Glomerular endothelial cell (primary cell): ENCODE measurements at regions not wholly inside any gene's neighbourhood (a gene's known extent, or its start where the extent isn't known, plus 50 kb on each side); places are given as distances from the start of the nearest gene placed in this dataset.
"Not testable (repeated sequence)": the region's sequence is repeated elsewhere in the genome, so short reads cannot be mapped to it uniquely, and the experiment has no call there.

Experiments used
- DNase-seq: peaks from one replicate; pipeline ENCODE4 v3.0.0-alpha.2; 2011; ENCODE audit warnings: low read depth, low spot score; ENCODE audit errors: extremely low read depth

DNA sequence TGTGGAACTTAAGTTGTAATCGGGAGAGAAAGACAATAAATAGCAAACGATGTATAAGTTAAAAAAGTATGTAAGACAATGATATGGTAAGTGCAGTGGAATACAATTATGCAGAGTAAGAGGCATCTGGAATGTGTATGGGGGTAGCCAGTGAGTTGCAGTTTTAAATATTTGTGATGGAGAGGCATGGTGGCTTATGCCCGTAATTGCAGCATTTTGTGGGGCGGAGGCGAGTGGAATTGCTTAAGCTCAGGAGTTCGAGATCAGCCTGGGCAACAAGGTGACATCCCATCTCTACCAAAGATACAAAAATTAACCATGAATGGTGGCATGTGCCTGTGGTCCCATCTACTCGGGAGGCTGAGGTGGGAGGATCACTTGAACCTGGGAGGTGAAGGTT, 52.5 kb upstream of the WDFY3 start:
- no peak for DNase-seq

DNA sequence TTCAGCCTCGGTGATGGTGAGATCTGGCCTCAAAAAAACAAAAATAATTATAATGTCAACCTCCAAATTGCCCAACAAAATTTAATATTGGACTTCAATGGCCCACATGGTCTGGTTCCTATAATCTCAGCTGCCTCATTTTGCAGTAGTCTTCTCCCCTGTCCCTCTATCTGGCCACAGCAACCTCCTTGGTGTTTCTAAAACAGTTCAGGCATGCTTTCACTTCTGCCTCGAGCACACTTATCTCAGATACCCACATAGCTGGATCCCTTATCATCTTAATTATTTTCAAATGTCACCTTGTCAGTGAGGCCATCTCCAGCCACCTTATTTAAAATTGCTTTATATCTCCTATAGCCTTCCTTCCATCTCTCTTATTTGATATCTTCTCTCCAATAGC, 52.9 kb upstream of the WDFY3 start:
- no peak for DNase-seq

DNA sequence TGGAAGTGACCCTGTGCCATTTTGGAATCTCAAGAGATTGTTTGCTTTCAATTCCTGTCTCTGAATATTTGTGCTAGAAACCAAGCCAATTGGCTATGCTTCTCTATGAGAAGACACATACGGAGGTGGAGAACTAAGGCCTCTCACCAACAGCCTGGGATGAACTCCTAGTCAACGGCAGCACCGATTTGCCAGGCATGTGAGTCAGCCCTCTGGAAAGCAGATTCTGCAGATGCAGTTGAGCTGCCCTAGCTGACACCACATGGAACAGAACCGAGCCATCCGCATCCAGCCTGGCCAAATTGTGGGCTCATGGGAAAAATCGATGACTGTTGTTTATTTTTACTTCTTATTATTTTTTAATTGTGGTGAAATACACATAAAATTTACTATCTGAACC, 58.2 kb upstream of the WDFY3 start:
- no peak for DNase-seq

DNA sequence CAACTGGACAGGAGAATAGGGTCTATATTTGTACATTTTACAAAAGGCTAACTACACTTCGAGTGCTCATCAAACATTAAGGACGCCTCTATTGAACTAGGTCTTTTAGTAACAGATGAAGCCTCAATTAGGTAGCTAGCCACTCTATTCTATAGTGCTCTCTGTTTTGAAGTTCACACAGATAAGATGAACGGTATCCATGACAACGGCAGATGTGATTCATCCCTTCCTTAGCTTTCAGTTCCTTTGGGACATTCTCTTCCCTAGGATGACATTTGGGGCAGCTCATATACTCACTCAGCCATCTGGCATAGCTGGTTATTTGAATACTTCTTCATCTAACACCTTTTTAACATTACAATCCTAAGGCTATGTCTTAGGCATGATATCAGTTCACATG, 62.4 kb upstream of the WDFY3 start:
- DNase-seq: no peak

DNA sequence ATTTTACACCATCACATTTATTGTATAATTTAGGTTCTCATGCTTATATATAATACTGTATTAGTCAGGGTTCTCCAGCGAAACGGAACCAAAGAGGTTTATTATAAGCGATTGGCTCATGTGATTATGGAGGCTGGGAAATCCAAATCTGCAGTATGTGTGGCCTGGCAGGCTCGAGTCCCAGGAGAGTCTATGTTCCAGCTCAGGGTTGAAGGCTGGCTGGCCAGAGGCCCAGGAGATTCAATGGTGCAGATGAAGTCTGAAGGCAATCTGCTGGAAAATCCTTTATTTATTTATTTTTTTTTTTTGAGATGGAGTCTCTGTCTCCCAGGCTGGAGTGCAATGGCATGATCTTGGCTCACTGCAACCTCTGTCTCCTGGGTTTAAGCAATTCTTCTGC, 63.0 kb upstream of the WDFY3 start:
- no peak for DNase-seq

DNA sequence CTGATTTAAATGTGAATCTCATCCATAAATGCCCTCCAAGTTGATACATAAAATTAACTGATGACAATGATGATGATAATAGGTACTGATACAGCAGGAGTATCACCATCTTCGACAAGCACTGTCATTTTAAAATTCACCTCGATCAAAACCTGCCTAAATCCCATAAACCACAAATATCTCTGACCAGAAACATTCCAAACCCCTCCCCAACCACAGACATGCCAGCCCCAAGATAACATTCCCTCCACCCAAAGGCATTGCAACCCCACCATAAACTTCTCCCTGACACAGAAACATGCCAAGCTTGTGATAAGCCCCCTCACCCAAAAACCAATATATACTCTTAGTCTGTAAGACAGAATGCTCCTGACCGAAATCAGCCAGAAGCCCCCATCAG, 63.7 kb upstream of the WDFY3 start:
- no peak for DNase-seq

DNA sequence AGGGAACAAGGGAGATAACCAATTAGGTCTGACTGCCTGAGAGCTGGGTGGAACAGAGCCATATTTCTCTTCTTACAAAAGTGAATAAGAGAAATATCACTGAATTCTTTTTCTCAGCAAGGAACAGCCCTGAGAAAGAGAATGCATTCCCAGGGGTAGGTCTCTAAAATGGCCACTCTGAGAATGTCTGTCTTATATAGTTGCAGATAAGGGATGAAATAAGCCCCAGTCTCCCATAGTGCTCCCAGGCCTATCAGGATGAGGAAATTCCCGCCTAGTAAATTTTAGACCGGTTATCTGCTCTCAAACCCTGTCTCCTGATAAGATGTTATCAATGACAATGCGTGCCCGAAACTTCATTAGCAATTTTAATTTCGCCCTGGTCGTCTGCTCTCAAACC, 67.3 kb upstream of the WDFY3 start:
- DNase-seq: not testable (repeated sequence)

DNA sequence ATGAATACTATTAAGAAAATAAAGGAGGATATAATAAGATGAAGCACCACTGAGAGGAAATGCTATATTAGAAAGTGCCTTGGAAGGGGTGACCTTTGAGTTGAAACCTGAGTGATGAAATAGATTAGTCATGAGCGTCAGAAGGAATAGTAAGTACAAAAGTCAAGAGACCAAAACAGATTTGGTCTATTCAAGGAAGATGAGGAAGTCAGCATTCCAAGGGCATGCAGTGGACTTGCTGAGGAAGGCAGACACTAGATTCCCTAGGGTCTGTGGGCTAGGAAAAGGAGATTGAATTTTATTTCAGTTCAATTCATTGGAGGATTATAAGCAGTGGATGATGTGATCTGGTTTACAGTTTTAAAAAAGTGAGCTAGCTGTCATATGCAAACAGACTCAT, 73.0 kb upstream of the WDFY3 start:
- no peak for DNase-seq

DNA sequence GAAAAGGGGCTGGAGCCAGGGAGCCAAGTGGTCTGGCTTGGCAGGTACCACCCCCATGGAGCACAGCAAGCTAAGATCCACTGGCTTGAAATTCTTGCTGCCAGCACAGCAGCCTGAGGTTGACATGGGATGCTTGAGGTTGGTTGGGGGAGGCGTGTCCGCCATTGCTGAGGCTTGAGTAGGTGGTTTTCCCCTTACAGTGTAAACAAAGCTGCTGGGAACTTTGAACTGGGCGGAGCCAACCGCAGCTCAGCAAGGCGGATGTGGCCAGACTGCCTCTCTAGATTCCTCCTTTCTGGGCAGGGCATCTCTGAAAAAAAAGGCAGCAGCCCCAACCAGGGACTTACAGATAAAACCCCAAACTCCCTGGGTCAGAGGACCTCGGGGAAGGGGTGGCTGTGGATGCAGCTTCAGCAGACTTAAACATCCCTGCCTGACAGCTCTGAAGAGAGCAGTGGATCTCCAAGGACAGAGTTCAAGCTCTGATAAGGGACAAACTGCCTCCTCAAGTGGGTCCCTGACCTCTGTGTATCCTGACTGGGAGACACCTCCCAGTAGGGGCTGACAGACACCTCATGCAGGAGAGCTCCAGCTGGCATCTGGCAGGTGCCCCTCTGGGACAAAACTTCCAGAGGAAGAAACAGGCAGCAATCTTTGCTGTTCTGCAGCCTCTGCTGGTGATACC, 77.5 kb upstream of the WDFY3 start:
- DNase-seq: not testable (repeated sequence)

DNA sequence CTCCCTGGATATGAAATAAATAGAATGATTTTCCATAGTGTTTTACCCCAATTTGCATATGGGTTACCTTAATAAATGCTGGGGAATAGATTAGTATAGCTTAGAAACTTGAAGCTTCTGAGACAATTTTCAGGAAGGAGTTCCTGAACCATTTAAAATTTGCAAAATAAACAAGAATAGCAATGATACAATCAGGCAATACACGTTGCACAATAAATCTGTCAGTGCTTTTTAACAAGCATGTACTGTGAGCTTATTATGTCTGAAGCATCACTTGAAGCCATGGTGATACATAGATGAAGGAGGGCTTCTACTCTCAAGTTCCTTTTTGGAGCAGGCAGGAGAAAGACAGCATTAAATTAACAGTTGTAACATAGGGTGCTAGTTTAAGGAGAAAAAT, 84.2 kb upstream of the WDFY3 start:
- no peak for DNase-seq

DNA sequence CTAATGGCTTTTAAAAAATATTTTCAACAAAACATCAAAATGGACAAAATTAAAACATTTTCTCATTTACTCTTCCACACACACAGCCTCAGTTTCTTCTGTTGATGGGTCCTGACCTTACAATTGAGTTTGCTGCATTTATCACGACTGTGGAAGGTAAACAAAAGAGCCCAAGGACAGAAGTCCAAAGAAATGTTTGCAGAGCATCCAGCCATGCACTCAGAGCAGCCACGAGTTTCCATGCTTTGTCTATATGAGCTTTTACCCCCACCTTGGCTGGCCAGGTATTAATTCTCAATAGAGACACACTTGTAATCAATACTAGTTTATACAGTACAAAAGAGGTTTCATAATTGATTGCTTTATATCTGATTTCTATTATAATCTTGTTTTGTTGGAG, 85.0 kb upstream of the WDFY3 start:
- DNase-seq: no peak

DNA sequence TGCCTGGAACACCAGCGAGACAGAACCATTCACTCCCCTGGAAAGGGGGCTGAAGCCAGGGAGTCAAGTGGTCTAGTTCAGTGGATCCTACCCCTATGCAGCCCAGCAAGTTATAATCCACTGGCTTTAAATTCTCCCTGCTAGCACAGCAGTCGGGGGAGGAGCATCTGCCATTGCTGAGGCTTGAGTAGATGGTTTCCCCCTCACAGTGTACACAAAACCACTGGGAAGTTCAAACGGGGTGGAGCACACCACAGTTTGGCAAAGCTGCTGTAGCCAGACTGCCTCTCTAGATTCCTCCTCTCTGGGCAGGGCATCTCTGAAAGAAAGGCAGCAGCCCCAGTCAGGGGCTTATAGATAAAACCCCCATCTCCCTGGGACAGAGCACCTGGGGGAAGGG, 88.4 kb upstream of the WDFY3 start:
- DNase-seq: not testable (repeated sequence)

DNA sequence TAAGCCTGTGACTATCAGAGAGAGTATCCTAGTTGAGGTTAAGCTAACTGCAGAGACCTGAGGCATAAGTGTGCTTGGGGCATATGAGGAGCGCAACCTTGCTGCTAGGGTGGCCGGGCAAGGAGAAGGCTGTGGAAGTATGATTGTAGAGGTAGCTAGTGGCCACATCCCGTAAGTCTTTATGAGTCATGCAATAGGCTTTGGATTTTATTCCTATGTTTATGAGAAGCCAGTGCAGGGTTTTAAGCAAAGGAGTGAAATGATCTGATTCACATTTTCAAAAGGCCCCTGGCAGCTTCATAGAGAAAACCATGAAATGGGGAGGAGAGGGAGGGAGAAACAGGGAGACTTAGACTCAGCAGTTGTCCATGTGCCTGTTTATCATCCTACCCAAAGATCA, 92.1 kb upstream of the WDFY3 start:
- no peak for DNase-seq

DNA sequence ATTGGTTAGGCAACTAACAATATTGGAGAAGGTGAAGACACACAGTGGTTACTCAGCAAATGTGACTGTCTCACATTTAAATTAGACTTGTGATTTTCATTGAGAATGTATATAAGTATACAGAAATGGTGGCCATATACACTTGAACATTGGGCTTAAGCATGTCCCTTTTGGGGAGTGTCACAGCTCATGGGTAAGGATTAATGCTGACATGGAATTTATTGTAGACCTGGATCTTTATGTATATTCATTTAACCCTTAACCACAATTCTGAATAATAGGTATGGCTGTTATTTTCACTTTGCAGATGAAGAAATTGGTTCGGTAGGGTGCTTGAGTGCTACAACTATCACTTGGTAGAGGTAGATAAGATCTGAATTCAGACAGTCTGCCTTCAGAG, 95.5 kb upstream of the WDFY3 start:
- DNase-seq: no peak

DNA sequence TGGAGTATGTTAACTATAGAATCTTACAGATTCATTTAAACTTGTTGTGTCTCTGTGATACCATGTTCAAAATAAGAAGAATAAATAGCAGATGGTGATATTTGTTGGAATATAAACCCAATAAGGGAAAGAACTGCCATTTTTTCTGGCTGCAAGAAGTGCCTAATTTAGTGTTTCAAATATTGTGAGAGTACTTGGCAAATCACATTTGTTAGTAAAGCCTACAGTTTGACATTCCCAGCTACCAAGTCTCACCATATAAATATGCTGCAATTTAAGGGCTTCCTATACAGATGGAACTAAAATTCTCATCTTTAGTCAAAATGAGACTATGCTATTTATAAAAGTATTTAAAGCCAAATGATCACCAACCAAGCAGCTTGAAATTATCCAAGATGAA, 96.0 kb upstream of the WDFY3 start:
- no peak for DNase-seq

DNA sequence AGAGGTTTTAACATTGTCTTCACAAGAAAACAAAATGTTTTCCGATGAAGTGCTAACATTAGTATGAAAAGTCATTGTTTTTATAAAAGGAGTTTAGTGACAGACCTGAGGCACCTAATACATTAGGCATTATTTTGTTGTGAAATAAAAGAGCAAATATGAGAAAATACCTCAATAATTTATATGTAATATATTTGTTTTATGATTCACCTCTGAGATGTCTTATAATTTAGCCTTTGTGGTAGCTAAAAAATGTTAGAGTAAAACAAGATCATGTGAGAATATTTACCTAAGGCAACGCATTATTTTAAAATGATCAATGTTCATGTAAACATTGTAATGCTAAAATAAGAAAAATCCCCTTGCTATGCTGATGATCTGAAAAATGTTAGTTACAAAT, 100.9 kb upstream of the WDFY3 start:
- DNase-seq: no peak

DNA sequence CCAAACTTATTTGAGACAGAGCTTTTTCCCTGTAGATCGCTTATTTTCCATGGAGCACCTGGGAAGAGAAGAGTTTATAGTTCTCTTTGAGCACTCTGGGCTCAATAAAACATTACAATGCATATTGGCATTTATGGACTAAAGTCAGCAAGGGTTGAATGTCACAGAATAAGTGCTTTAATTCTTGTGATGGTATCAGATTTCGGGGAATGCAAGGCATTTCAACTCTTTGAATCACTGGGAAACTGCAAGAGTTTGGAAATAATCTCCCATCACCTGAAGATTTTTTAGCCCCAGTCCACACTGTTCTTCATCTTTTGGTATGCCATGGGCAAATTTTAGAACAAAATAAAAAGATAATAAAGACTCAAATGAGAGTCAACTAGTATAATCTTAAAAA, 111.5 kb upstream of the WDFY3 start:
- DNase-seq: no peak

DNA sequence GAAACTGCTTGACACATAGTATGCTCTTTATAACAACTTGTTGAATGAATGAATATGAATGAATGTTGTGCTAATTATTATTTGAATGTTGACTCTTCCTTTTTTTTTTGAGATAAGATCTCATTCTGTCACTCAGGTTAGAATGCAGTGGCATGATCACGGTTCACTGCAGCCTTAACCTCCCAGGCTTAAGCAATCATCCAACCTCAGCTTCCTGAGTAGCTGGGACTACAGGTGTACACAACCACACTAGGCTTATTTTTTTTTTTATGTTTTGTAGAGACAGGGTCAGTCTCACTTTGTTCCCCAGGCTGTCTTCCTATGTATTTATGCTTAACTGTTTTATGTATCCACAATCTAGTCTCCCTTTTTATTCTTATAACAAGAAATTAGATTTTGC, 114.7 kb upstream of the WDFY3 start:
- no peak for DNase-seq

DNA sequence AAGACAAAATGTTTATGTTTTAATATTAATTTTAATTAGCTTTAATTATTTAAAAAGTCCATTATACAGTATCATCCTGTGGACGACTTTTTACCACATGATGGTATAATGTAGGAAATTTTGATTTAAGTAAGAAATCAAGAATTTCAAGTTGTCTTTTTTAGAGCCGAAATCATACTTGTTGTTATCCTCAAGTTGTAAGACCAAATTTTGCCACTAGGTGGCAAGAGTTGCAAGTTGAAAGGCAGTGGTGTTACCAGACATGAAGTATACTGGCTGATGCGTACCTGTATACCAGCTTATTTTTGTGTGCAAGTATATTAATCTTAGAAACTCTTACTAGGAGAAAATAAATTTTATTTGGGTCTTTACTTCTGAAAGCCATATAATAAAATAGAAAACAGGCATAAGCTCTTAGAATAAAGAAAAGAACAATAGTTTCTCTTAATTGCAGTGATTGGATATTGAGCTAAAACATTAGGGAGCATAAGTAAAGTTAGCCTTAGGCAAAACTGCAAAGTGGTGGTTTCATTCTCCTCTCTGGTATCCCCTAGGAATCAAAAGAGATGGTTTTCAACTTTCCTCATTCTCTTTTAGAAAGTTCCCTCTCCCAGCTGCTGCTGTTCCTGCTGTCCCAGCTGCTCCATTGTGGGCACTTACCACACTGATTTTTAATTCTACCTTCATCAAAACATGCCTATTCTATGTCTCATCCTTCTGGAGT, 118.0 kb upstream of the WDFY3 start:
- peak; percentile 42 for DNase-seq

DNA sequence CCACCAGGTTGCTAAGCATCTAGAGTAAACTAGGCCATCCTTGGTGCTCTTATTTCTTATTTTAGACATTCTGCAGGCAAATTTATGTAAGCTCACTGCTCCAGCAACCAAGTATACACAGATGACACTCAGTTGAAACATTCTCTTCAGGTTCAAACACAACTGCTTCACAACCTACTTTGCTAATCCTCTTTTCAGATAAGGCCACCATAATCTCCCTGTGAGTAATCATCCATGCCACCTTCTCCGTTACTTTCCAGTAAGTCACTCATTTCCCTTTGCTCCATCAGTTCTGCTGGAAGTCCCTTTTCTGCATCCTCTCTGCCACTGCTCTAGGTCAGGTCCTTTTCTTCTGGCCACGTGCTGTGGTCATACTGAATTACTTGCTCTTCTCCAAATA, 120.2 kb upstream of the WDFY3 start:
- no peak for DNase-seq

DNA sequence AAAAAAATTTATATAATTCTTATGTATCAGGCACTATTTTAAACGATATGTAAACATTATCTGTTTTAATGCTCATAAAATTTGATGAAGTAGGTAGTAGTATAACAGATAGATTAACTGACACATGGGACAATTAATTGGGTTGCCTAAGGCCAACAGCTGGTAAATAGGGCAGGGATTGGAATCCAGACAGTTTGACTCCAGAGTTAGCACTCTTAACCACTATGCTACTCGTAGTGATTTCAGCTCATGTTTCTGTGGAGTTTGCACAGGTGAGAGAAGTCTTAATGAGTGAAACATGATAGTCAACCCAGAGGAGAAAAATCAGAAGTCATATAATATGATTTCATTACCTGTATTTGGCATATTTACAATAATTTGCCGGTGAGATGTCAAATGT, 126.0 kb upstream of the WDFY3 start:
- DNase-seq: no peak

DNA sequence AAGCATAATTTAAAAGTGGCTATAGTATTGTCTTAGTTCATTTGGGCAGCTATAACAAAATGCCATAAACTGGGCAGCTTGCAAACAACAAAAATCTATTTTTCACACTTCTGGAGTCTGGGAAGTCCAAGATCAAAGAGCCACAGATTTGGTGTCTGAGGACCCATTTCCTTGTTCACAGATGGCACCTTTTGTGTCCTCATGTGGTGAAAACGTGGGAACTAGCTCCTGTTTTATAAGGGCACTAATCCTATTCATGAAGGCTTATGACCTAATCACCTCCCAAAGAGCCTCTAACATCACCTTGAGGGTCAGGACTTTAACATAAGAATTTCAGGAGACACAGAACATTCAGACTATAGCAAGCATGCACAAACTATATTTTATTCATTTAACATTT, 126.5 kb upstream of the WDFY3 start:
- no peak for DNase-seq

DNA sequence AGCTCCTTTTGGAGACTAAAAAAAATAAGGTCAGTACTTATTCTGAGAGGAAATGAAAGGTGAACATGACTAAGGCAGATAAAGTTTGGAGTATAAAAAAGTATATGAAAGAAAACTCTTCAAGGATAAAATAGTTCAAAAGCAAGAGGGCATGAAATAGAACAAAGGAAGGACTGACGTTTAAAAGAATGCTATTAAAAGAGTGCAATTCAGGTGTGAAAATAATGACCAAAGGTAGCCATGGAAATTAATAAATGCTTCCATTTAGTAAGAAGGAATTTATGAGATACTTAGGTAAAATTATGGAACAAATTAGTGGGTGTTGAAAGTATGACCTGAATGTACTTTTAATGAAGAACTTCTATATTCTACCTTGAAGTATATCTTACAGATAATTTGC, 128.2 kb upstream of the WDFY3 start:
- no peak for DNase-seq
